Ureter (tissue), 1 donor: ENCODE measurements at regions not wholly inside any gene's neighbourhood (a gene's known extent, or its start where the extent isn't known, plus 50 kb on each side); places are given as distances from the start of the nearest gene placed in this dataset.

Experiments used
- DNase-seq: peaks from one replicate; pipeline ENCODE4 v3.0.0-alpha.2; 2020; ENCODE audit warnings: low spot score
- donor health status: DM: yes; HTN: yes; CAD: no.

- no peak for DNase-seq
These were observed 505.4 kb upstream of the CD180 start for GRCh38 chr5:67702008-67702407.

- DNase-seq: no peak
These were observed 503.0 kb upstream of the CD180 start for GRCh38 chr5:67699560-67699959.

GRCh38 chr5:67696446-67696845, 499.8 kb upstream of the CD180 start:
- no peak for DNase-seq

- DNase-seq: no peak
These were observed 498.8 kb upstream of the CD180 start for GRCh38 chr5:67695369-67695768.

- no peak for DNase-seq
These were observed 498.2 kb upstream of the CD180 start for GRCh38 chr5:67694810-67695191.

- peak; percentile 75 for DNase-seq
These were observed 497.6 kb upstream of the CD180 start for GRCh38 chr5:67693956-67694809.

GRCh38 chr5:67686746-67687145, 490.1 kb upstream of the CD180 start:
- no peak for DNase-seq

- no peak for DNase-seq
These were observed 485.1 kb upstream of the CD180 start for GRCh38 chr5:67681703-67682102.

- DNase-seq: no peak
These were observed 483.5 kb upstream of the CD180 start for GRCh38 chr5:67680099-67680498.

GRCh38 chr5:67679184-67679841, 482.7 kb upstream of the CD180 start:
- DNase-seq: no peak

GRCh38 chr5:67678594-67678993, 482.0 kb upstream of the CD180 start:
- DNase-seq: no peak

GRCh38 chr5:67677422-67677970, 480.9 kb upstream of the CD180 start:
- DNase-seq: no peak

- DNase-seq: no peak
These were observed 480.3 kb upstream of the CD180 start for GRCh38 chr5:67676863-67677262.

GRCh38 chr5:67674159-67674655, 477.6 kb upstream of the CD180 start:
- DNase-seq: no peak

GRCh38 chr5:67673618-67674017, 477.0 kb upstream of the CD180 start:
- DNase-seq: no peak

- DNase-seq: no peak
These were observed 476.6 kb upstream of the CD180 start for GRCh38 chr5:67673180-67673579.

- no peak for DNase-seq
These were observed 476.0 kb upstream of the CD180 start for GRCh38 chr5:67672636-67673035.

GRCh38 chr5:67669916-67670315, 473.3 kb upstream of the CD180 start:
- DNase-seq: no peak

- DNase-seq: no peak
These were observed 463.6 kb upstream of the CD180 start for GRCh38 chr5:67660149-67660548.

GRCh38 chr5:67659288-67659687, 462.7 kb upstream of the CD180 start:
- no peak for DNase-seq

- no peak for DNase-seq
These were observed 460.5 kb upstream of the CD180 start for GRCh38 chr5:67657055-67657454.

- no peak for DNase-seq
These were observed 455.6 kb upstream of the CD180 start for GRCh38 chr5:67652201-67652600.

- DNase-seq: no peak
These were observed 454.6 kb upstream of the CD180 start for GRCh38 chr5:67651180-67651579.
